Progenitor cell of endocrine pancreas (in vitro differentiated cells): ENCODE measurements at regions not wholly inside any gene's neighbourhood (a gene's known extent, or its start where the extent isn't known, plus 50 kb on each side); places are given as distances from the start of the nearest gene placed in this dataset.
"Not testable (repeated sequence)": the region's sequence is repeated elsewhere in the genome, so short reads cannot be mapped to it uniquely, and the experiment has no call there.

Experiments
- DNase-seq: peaks from one replicate; pipeline ENCODE4 v3.0.0; 2021; ENCODE audit warnings: low spot score; ENCODE audit not compliant: unreplicated experiment
- H3K27ac Mint-ChIP-seq: 2 replicates; pipeline ENCODE4 v1.8.0; 2021; ENCODE audit warnings: mild to moderate bottlenecking, moderate library complexity, mixed read lengths
- H3K27me3 Mint-ChIP-seq: 2 replicates; pipeline ENCODE4 v1.8.0; 2021; ENCODE audit warnings: mixed read lengths
- H3K36me3 Mint-ChIP-seq: 2 replicates; pipeline ENCODE4 v1.8.0; 2022; ENCODE audit warnings: mixed read lengths; ENCODE audit not compliant: insufficient read depth
- H3K4me1 Mint-ChIP-seq: 2 replicates; pipeline ENCODE4 v1.8.0; 2021; ENCODE audit warnings: low read depth, mixed read lengths
- H3K4me3 Mint-ChIP-seq: 2 replicates; pipeline ENCODE4 v1.8.0; 2021; ENCODE audit warnings: low read depth, mild to moderate bottlenecking, moderate library complexity, mixed read lengths
- H3K9me3 Mint-ChIP-seq: 2 replicates; pipeline ENCODE4 v1.8.0; 2021; ENCODE audit warnings: low read depth, mixed read lengths
- CTCF ChIP-seq: fragments of 200-600 bp; sonication (generic); IDR thresholded peaks from one replicate; pipeline ENCODE4 v1.5.0; 2021; ENCODE audit warnings: antibody characterized with exemption, mild to moderate bottlenecking; ENCODE audit not compliant: unreplicated experiment

GRCh38 chr6:96420294-96420693 lies 101.3 kb upstream of the UFL1 start:
- Mint-ChIP-seq H3K27me3 (no peaks in the 10 kb centered on the region), H3K4me1 (no peaks in the 10 kb centered on the region), H3K27ac (no peak overlapping the region), H3K9me3 (peaks cover 11% of the 10 kb centered on the region), H3K4me3 (no peak overlapping the region), H3K36me3 (no peaks in the 10 kb centered on the region)
- TF ChIP-seq CTCF, result no peak
- no peak for DNase-seq

GRCh38 chr6:96433950-96434349 lies 87.7 kb upstream of the UFL1 start:
- no peak for DNase-seq
- H3K4me3 Mint-ChIP-seq, result no peak overlapping the region
- H3K9me3 Mint-ChIP-seq, result peaks cover 5% of the 10 kb centered on the region
- no peaks in the 10 kb centered on the region for H3K27me3 Mint-ChIP-seq
- no peaks in the 10 kb centered on the region for H3K4me1 Mint-ChIP-seq
- no peak for TF ChIP-seq CTCF
- H3K27ac Mint-ChIP-seq, result no peak overlapping the region
- H3K36me3 Mint-ChIP-seq, result no peaks in the 10 kb centered on the region

DNA sequence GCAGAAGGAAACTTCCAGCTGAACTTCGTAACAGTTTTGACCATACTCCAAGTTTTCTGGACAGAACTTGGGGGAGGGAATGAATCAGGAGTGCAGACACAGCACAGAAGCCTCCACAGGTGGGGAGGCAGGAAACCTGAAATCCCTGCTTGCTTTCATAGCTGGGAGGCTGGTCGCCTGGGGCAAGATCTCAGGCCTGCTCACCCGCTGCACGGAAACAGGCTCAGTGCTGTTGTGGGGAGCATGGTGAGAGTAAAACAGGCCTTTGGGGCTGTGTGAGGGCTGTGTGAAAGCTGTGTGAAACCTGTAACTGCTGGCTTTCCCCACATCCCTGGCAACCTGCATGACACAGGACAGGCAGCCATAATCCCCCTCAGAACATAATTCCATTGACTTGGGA lies 85.2 kb upstream of the UFL1 start:
- Mint-ChIP-seq H3K27ac (no peak overlapping the region), H3K4me3 (no peak overlapping the region), H3K9me3 (peaks cover 16% of the 10 kb centered on the region), H3K36me3 (no peaks in the 10 kb centered on the region), H3K27me3 (no peaks in the 10 kb centered on the region), H3K4me1 (no peaks in the 10 kb centered on the region)
- no peak for DNase-seq
- TF ChIP-seq CTCF, result no peak

GRCh38 chr6:96437228-96437627 lies 84.4 kb upstream of the UFL1 start:
- not testable (repeated sequence) for H3K4me3 Mint-ChIP-seq, DNase-seq, H3K27me3 Mint-ChIP-seq, H3K36me3 Mint-ChIP-seq, H3K4me1 Mint-ChIP-seq, H3K27ac Mint-ChIP-seq
- peaks cover 16% of the 10 kb centered on the region for H3K9me3 Mint-ChIP-seq

- peaks cover 7% of the 10 kb centered on the region for H3K4me1 Mint-ChIP-seq
- TF ChIP-seq CTCF, result no peak
- peaks cover 4% of the 10 kb centered on the region for H3K36me3 Mint-ChIP-seq
- no peaks in the 10 kb centered on the region for H3K27me3 Mint-ChIP-seq
- H3K27ac Mint-ChIP-seq, result no peak overlapping the region
- no peak overlapping the region for H3K4me3 Mint-ChIP-seq
- H3K9me3 Mint-ChIP-seq, result peaks cover 11% of the 10 kb centered on the region
- no peak for DNase-seq
Observed at GRCh38 chr6:96450082-96450769, 71.4 kb upstream of the UFL1 start.

- DNase-seq, result no peak
- H3K36me3 Mint-ChIP-seq, result peaks cover 4% of the 10 kb centered on the region
- H3K4me1 Mint-ChIP-seq, result peaks cover 7% of the 10 kb centered on the region
- no peak overlapping the region for H3K27ac Mint-ChIP-seq
- no peaks in the 10 kb centered on the region for H3K27me3 Mint-ChIP-seq
- peaks cover 6% of the 10 kb centered on the region for H3K9me3 Mint-ChIP-seq
- no peak for TF ChIP-seq CTCF
- no peak overlapping the region for H3K4me3 Mint-ChIP-seq
Observed at GRCh38 chr6:96450770-96451130, 70.9 kb upstream of the UFL1 start.
